Activated CD8-positive, alpha-beta memory T cell treated with anti-CD3 and anti-CD28 coated beads, Interleukin-2, amount 50 U/mL, for 1 hour (primary cell): ENCODE measurements at regions not wholly inside any gene's neighbourhood (a gene's known extent, or its start where the extent isn't known, plus 50 kb on each side); places are given as distances from the start of the nearest gene placed in this dataset.
"Not testable (repeated sequence)": the region's sequence is repeated elsewhere in the genome, so short reads cannot be mapped to it uniquely, and the experiment has no call there.

Experiments used
- DNase-seq: peaks from one replicate; pipeline ENCODE4 v3.0.0-alpha.2; 2020; ENCODE audit errors: extremely low read depth

DNA sequence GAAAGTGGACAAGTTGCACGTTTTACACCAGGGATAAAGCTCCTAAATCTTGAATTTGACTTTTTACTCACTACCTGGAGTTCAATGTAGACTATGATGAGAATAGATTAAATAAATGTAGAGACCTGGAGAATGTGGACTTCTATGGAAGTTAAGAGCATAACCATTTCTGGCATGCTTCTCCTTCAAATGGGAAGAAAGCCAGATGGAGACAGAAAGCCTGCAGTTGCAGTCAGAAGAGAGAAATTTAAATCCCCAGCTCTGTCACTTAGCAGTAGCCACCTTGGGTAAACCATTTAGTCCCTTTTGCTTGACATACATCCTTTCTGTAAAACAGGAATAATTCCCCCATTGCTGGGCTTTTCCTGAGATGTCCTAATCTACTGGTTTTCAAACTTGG is 355.3 kb upstream of the AUTS2 start:
- no peak for DNase-seq

DNA sequence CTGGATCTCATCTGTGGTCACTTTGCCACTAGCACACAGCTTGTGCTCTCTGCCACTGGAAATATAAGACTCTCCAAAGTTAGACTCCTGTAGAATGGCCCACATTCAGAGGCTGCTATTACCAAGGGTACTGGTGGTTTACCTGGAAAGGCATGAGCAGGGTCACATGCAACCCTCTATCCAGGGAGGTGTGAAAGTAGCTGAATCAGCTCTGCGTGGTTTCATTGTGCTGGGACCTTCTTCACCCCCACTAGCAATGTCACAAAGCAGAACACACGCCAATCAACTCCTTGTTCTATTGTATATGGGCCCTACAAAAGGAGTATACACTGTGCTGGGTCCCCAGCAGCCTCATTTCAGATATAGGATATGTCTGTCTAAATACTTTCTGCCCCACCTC is 353.6 kb upstream of the AUTS2 start:
- no peak for DNase-seq

DNA sequence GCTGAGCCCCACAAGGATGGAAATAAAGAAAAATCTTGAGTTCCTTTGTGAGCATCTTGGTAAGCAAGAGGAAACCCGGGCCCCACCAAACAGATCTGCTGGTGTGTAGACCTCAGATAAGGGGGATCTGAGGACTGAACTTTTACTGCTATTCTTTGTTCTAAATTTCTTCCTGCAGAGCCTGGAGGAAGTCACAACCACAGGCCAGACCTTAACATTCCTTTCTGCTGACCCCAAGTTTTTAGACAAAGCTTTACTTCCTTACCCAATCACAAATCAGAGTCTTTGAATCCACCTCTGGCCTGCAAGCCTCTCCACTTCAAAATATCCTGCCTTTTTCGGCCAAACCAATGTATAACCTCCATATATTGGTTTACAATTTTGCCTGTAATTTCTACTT is 352.6 kb upstream of the AUTS2 start:
- no peak for DNase-seq

DNA sequence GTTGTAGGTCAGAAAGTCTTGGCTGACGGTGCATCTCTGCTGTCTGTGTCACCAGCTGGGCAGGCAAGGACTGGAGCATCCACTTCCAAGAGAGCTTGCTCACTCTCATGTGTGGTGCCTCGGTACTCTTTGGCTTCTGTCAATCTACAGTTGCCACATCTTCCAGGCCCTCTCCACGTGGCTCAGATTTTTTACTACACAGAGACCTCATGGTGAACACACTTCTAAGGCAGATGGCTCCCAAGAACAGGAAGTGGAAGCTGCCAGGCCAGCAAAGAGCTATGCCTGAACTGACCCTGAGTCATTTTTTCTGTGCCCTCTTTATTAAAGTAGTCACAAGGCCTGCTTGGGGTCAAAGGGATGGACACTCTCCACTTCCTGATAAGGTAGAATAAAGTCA is 351.5 kb upstream of the AUTS2 start:
- no peak for DNase-seq

DNA sequence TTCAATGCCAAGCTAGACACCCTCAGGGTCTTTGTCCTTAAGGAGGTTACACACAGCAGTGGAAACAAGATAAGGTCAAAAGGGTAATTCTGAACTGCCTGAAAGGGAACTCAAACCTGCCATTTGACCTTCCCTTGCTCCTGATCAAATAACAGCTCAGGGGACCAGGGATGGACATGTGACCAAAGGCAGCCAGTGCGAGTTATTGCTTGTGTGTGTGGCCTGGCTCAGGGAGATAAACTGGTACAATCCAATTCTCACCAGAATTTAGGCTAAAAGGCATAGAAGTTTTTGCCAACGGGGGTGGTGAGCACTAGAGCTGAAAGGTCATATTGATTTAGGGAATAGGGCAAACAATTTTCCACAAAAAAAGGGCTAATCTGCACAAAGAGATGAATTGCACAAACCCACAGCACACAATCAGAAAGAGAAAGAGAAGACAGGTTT is 349.9 kb upstream of the AUTS2 start:
- not testable (repeated sequence) for DNase-seq

DNA sequence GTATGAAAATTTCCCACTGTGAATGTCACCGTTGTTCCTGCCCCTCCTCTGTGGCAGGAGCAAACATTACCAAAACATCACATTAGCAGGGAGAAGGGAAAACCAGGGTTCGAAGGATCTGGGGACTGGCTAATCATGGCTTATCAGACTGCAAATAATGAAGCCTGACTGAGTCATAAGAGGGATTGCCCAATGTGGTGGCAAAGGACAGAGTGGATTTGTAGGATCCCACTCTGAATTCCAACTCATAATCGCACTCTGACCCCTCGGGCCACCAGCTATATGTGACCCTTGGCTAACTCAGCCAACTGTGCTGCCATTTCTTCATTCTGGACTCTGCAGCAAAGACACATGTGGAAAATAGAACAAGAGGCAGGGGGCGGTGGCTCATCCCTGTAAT is 347.3 kb upstream of the AUTS2 start:
- DNase-seq, result no peak

DNA sequence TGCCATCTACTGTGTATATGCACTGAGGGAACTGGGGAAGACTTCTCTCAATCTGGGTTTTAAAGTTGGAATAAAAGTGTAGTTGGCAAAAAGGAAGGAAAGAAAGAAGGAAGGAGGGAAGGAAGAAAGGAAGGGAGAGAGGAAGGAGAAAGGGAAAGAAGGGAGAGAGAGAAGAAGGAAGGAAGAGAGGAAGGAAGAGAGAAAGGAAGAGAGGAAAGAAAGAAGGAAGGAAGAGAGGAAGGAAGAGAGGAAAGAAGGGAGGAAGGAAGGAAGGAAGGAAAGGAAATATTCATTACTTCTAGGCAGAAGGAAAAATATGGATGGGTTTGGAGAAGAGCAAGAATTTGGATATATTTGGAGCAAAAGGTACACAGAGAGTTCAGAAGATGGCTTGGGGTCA is 343.6 kb upstream of the AUTS2 start:
- no peak for DNase-seq

DNA sequence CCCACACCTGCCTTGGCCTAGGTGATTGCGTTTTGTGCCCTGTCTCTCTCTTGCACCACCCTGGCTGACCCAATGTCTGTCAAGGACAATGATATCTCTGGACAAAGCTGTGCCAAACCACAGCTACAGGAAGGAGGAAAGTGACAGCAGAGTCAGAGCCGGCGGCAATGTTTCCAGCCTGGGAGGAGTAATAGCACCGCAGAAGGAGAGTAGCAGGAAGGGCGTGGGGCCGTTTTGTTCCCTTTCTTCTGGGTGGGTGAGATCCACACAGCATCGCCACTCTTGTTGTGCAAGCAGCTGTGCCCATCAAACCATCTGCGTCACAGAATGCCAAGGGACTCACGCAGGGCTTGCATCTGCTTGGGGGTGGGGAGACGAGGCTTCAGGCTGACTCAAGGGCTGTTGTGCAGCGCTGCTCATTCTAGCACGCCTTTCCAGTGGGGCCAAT is 341.6 kb upstream of the AUTS2 start:
- no peak for DNase-seq

DNA sequence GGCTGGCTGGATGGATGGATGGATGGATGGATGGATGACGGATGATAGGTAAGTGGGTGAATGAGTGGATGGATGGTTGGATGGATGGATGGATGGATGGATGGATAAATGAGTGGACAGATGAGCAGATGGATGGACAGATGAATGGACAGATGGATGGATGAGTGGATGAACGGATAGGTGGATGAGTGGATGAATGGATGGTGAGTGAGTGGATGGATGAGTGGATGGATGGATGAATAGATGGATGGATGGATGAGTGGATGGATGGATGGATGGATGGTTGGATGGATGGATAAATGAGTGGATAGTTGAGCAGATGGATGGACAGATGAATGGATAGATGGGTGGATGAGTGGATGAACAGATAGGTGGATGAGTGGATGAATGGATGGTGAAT is 340.7 kb upstream of the AUTS2 start:
- DNase-seq, result no peak

DNA sequence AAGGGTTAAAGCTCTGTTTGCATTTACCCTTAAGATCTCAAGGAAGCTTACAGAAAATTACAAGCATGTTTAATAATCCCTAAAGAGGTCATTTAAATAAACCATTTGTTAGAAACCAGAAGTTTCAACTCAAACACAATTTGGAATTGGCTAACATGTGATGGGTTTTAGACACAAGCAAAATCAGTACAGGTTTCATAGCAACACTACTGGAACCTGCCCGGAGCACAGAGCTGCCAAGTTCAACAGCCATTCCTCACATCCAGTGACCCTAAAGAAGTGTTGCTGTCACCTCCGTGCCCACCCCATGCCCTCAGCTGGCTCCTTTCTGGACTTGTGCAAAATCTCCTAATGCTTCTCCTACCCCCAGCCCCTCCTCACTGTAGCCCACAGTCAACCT is 338.8 kb upstream of the AUTS2 start:
- no peak for DNase-seq

DNA sequence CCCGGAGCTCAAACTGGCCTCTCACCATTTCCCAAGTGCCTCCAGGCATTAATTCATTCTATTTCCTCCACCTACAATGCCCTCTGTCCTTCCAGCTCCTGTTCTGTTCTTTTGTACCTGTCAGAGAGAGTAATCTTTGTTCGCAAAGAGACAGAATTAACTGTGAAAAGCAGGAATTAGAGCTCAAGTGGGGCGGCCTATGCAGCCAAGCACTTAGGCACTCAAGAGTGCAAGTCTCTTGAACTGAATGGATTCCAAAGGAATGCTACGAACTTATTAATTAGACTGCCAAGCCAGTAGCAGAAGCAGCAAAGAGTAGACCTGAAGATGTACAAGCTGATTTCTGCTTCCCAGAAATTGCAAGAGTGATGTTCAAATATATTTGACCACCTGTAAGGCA is 338.3 kb upstream of the AUTS2 start:
- no peak for DNase-seq

DNA sequence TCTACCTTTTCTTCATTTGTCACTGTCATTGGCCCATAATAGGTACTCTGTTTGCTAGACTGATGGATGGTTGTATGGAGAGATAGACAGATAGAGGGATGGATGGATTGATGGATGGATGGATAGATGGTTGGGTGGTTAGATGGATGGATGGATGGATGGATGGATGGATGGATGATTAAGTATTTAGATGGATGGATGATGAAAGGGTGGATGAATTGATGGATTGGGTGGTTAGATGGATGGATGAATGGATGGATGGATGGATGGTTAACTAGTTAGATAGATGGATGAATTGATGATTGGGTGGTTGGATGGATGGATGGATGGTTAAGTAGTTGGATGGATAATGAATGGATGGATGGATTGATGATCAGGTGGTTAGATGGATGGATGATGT is 334.7 kb upstream of the AUTS2 start:
- DNase-seq, result no peak

DNA sequence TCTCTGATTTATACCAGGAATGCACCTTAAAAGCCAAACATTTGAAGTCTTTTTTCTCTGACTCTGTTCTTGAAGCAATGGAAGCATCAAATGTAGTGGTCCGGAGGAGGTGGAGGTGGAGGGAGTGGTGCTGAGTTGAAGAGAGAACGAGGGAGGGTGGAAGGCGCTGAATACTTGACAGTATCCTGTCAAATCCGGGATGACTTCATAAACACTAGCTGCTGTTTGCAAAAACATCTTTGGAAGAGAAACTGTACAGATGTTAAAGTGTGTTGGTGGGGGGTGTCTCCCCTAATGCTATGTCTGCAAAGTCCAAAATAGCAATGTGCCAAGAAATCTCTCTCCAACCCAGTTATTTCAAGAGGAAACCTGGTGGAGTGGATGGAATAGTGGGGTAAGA is 328.5 kb upstream of the AUTS2 start:
- DNase-seq, result no peak

DNA sequence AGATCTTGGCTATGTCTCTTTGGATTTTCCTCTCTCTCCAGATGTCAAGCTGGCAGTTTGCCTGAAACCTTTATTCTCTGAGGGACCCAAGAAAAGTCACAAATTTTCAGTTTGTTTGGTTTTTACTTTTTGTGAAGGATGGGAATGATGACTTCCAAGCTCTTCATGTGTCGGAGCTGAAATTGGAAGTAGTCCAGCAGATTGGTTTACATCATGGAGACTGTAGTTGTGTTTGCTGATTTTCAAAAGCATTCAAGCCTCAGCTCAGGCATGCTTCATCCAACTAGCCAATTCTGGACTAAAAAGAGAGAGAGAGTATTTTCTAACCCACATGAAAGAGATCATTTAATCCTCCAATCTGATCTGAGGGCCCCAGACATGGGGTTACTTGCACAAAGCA is 326.2 kb upstream of the AUTS2 start:
- DNase-seq, result no peak

DNA sequence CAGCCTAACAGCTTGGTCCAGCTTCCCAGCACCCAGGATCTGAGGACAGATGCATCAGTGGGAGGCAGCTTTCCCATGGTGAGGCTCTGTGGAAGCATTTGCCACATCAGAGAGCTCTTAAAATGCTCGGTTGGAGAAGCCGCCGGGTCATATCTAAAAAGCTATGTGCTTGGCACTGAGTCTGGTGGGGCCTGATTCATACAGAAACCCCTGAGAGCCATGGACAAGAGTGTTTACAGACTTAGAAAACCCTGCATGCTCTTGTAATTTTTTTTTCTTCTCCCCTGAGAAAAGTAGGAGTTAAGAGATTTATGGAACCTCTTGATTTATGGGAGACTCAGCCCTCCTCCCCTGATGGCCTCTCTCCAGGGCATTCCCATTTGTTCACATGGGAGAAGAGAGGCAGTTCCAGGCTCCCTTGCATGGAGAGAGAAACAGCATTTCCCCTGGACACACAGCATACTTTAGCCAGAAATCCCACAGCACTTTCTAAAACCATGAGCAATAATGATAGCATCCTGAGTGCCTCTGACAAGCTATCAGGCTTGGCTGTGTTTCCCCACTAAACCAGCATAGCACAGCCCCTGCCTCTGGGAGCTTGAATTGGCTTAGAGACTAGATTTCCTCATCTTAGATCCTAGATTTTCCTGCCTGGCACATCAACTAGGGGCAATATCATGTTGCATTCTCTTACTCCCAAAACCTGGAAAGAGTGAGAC is 322.1 kb upstream of the AUTS2 start:
- no peak for DNase-seq

DNA sequence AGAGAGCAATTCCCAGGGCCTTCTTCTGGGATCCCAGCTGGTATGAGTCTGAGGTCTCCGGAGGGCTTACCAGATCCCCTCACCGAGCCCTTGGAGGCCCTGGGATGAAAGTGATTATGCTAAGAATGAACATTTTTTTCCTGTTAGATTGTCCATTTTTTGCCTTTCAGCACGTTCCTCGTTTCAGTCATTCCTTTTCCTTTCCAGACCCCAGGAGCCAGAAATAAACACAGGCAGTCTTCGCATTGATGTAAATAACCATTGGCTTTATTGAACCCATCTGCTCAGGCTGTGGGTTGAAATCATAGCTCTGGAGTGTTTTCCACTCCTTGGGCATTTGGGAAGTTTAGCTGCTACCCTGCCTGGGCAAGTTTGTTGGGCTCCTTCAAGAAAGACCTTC is 320.9 kb upstream of the AUTS2 start:
- DNase-seq, result no peak

DNA sequence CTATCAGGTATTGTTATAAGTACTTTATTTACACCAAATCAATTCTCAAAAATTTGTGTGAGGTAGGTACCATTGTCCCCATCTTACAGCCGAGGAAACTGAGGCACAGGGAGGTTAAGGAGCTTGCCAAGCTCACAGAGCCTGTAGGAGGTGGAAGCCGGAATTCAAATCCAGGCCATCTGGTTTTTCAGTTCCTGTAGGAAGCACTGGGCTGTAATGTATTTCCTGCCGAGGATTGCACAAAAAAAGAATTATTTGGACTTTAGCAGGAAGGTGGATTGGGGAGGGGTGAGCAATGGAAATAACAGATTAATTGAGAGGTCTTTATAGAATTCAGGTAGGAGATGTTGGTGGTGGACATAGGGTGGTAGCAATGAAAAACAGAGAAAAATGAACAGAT is 315.3 kb upstream of the AUTS2 start:
- no peak for DNase-seq

DNA sequence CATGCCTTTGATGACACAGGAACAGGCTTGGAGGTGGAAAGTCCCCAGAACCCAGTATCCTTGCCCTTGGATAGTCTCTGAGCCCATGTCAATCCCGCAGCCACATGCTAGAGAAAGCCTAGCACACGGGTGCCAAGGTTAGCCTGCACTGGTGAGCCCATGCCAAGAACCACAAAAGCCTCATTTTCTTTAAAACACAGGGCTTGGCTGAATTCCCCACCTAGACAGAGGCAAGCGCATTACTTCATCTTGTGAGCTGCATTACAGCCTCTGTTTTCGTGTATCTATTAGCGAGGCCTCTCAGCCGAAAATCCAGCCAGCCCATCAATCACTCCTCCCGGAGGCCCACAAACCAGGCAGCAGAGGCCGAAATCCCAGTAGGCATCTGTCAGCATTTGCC is 314.9 kb upstream of the AUTS2 start:
- no peak for DNase-seq

DNA sequence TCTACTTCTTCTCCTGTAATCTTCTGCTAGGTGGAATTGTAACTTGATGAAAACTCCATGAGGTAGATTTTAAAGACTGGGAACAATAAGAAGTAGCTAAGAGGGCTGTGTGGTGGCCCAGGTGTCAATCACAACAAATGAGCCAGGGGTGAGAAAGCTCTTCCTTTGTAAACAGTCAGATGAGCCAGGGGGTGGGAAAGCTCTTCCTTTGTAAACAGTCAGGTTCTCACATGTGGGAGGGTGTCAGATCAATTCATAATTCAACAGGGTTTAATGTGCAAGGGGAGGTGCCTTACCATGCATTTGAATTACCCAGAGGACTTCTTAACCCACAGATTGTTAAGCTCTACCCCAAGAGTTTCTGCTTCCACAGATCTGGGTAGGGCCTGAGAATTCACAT is 312.4 kb upstream of the AUTS2 start:
- DNase-seq, result no peak

DNA sequence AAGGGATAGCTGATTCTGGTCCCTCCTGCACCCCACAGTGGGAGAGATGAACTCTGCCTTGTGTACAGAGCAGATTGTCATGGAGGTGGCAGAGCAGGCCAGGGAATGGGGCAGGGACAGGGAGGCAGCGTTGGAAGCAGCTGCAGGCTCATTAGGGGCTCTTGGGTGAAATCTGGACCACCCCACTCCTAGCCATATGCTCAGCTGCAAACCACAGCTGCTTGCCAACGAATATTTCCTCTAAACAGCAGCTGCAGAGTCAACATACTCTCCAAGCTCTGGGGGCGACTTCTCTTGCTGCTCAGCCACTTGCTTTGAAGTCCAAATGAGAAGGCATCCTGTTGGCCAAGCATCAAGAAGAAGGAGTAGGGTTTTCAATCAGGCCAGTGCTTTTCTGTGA is 302.3 kb upstream of the AUTS2 start:
- no peak for DNase-seq

DNA sequence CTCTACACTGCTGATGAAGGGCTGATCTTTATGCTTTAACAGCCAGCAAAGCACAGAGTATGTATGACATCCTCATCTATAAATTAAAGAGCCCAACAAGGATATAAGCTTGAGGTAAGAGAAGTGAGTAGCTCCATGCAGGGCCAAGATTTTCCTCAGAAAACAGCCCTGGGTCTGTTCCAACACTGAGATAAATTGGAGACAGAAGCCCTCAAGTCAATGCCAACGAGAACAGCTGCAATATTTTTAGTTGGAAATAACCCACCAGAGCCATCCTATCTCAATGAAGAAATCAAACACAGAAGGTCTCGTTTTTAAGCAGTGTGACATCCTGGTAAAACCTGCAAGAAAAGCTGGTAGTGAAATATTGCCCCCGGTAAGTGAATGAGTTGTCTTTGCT is 297.0 kb upstream of the AUTS2 start:
- no peak for DNase-seq

DNA sequence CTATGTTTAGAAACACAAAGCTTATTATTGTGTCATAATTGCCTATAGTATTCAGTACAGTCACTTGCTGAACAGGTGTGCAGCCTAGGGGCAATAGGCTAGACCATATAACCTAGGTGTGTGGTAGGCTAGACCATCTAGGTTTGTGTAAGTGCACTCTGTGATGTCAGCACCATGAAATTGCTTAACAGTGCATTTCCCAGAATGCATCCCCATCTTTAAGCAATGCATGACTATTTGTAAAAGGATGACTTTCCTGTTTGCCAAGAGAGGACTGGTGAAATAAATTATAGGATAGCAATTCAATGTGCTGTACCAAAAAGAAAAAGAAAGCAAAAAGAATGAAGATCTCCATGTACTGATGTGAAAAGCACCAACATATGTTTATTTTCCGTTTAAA is 288.7 kb upstream of the AUTS2 start:
- no peak for DNase-seq

DNA sequence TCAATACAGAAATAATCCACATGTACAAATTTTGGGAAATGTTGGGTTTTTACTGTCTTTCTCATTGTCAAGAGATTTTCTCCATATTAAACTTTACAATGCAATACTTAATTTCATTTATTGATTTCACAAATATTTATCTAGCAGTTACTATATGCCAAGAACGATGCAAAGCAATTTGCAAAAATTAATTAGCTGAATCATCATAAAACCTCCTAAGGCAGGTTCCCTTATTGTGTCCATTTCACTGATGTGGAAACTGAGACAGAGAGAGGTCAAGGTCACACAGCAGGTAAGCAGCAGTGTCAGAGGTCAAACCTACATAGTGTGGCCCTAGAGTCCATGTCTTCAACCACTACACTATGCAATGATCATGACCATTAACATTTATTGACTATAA is 286.8 kb upstream of the AUTS2 start:
- no peak for DNase-seq

DNA sequence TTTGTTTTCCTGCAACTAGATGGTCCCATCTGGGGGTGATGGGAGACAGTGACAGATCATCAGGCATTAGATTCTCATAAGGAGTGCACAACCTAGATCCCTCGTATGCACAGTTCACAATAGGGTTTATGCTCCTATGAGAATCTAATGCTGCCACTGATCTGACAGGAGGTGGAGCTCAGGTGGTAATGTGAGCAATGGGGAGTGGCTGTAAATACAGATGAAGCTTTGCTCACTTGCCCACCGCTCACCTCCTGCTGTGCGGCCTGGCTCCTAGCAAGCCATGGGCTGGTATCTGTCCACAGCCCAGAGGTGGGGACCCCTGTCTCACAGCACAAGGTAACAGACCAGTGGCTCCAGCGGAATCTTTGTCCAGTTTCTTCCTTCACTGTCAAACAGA is 284.4 kb upstream of the AUTS2 start:
- DNase-seq, result not testable (repeated sequence)
